CD1c-positive myeloid dendritic cell (primary cell): ENCODE measurements at regions not wholly inside any gene's neighbourhood (a gene's known extent, or its start where the extent isn't known, plus 50 kb on each side); places are given as distances from the start of the nearest gene placed in this dataset.
A peak's percentile ranks its signal among the peaks of the same experiment; 100 is the strongest.

Source experiments
- DNase-seq: peaks from one replicate; pipeline ENCODE4 v3.0.0-alpha.2; 2016; ENCODE audit errors: extremely low spot score

- no peak for DNase-seq
Observed at GRCh38 chr18:39913672-39914366, 2041.2 kb upstream of the PIK3C3 start.

GRCh38 chr18:39911716-39912115 lies 2043.3 kb upstream of the PIK3C3 start:
- DNase-seq = no peak

GRCh38 chr18:39909706-39910105 lies 2045.3 kb upstream of the PIK3C3 start:
- no peak for DNase-seq

- DNase-seq = no peak
Observed at GRCh38 chr18:39886136-39886535, 2068.9 kb upstream of the PIK3C3 start.

- no peak for DNase-seq
Observed at GRCh38 chr18:39872651-39873050, 2082.4 kb upstream of the PIK3C3 start.

GRCh38 chr18:39871961-39872360 lies 2083.1 kb upstream of the PIK3C3 start:
- no peak for DNase-seq

GRCh38 chr18:39870591-39870990 lies 2084.4 kb upstream of the PIK3C3 start:
- DNase-seq = no peak

- no peak for DNase-seq
Observed at GRCh38 chr18:39863916-39864315, 2091.1 kb upstream of the PIK3C3 start.

GRCh38 chr18:39862341-39862740 lies 2092.7 kb upstream of the PIK3C3 start:
- no peak for DNase-seq

GRCh38 chr18:39854291-39854690 lies 2100.7 kb upstream of the PIK3C3 start:
- no peak for DNase-seq

GRCh38 chr18:39846265-39846664 lies 2108.8 kb upstream of the PIK3C3 start:
- DNase-seq = no peak

GRCh38 chr18:39845631-39846030 lies 2109.4 kb upstream of the PIK3C3 start:
- no peak for DNase-seq

GRCh38 chr18:39845106-39845505 lies 2109.9 kb upstream of the PIK3C3 start:
- no peak for DNase-seq

- DNase-seq = no peak
Observed at GRCh38 chr18:39843546-39843945, 2111.5 kb upstream of the PIK3C3 start.

GRCh38 chr18:39842366-39842914 lies 2112.6 kb upstream of the PIK3C3 start:
- DNase-seq = no peak

GRCh38 chr18:39841482-39842365 lies 2113.3 kb upstream of the PIK3C3 start:
- DNase-seq = peak; percentile 4

- DNase-seq = no peak
Observed at GRCh38 chr18:39840856-39841481, 2114.1 kb upstream of the PIK3C3 start.

- DNase-seq = no peak
Observed at GRCh38 chr18:39840406-39840805, 2114.6 kb upstream of the PIK3C3 start.

- DNase-seq = no peak
Observed at GRCh38 chr18:39839782-39840181, 2115.3 kb upstream of the PIK3C3 start.

- no peak for DNase-seq
Observed at GRCh38 chr18:39838831-39839230, 2116.2 kb upstream of the PIK3C3 start.

- DNase-seq = no peak
Observed at GRCh38 chr18:39835303-39836030, 2119.6 kb upstream of the PIK3C3 start.

GRCh38 chr18:39834636-39835035 lies 2120.4 kb upstream of the PIK3C3 start:
- no peak for DNase-seq
